ENCODE measurements at regions not wholly inside any gene's neighbourhood (a gene's known extent, or its start where the extent isn't known, plus 50 kb on each side); places are given as distances from the start of the nearest gene placed in this dataset.
"Not testable (repeated sequence)": the region's sequence is repeated elsewhere in the genome, so short reads cannot be mapped to it uniquely, and the experiment has no call there.

DNA sequence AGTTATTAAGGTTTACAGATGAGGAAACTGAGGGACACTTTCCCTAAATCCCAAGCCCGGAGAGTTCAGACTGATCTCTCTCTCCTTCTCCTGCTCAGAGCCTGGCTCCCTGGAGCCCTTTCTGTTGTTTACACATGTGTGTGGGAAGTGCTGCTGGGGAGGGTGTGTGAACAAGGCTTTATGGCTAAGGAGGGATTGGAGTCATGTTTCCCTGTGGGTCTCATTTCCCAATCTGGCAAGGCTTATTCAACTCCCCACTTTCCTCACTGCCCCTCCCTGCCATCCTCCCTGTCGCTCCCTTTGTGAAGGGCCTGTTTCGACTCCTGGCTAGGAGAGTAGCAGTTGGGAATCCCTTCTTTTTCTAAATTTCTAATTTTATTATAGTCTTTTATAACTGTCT lies 57.3 kb upstream of the PAX8 start:
- TF ChIP-seq TBX2 (CRISPR knock-in tag; IDR thresholded peaks at IDR 0.05; ENCODE audit: borderline replicate concordance); ZNF24 (IDR thresholded peaks at IDR 0.05); ATF3 (CRISPR knock-in tag; IDR thresholded peaks at IDR 0.05); JUNB (CRISPR knock-in tag; IDR thresholded peaks at IDR 0.05; ENCODE audit: borderline replicate concordance); POLR2A (IDR thresholded peaks at IDR 0.05; ENCODE audit: insufficient read depth in 1 of 2, low read depth in 2 of 2, low read length in 2 of 2); ZNF75D (CRISPR knock-in tag; IDR thresholded peaks at IDR 0.05; ENCODE audit: borderline replicate concordance); NFIC (IDR thresholded peaks at IDR 0.05; ENCODE audit: low read length); ELF4 (CRISPR knock-in tag; IDR thresholded peaks at IDR 0.05; ENCODE audit: borderline replicate concordance); ZBTB40 (IDR thresholded peaks at IDR 0.05); ZBTB40 (CRISPR knock-in tag; IDR thresholded peaks at IDR 0.05): not testable (repeated sequence)
- TF ChIP-seq, protein P1, sequence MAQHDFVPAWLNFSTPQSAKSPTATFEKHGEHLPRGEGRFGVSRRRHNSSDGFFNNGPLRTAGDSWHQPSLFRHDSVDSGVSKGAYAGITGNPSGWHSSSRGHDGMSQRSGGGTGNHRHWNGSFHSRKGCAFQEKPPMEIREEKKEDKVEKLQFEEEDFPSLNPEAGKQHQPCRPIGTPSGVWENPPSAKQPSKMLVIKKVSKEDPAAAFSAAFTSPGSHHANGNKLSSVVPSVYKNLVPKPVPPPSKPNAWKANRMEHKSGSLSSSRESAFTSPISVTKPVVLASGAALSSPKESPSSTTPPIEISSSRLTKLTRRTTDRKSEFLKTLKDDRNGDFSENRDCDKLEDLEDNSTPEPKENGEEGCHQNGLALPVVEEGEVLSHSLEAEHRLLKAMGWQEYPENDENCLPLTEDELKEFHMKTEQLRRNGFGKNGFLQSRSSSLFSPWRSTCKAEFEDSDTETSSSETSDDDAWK (CRISPR knock-in tag; IDR thresholded peaks at IDR 0.05): not testable (repeated sequence)
